Endodermal cell (in vitro differentiated cells): ENCODE measurements at regions not wholly inside any gene's neighbourhood (a gene's known extent, or its start where the extent isn't known, plus 50 kb on each side); places are given as distances from the start of the nearest gene placed in this dataset.
A peak's percentile ranks its signal among the peaks of the same experiment; 100 is the strongest.
"Not testable (repeated sequence)": the region's sequence is repeated elsewhere in the genome, so short reads cannot be mapped to it uniquely, and the experiment has no call there.

ENCODE experiments used
- DNase-seq: peaks from one replicate; pipeline ENCODE4 v3.0.0-alpha.2; 2017
- H3K27ac ChIP-seq: 2 replicates; pipeline ENCODE4 v1.5.1; 2013; ENCODE audit warnings: mild to moderate bottlenecking, low read depth, low read length, moderate library complexity
- H3K27me3 ChIP-seq: 2 replicates; pipeline ENCODE4 v1.6.1; 2013; ENCODE audit warnings: mild to moderate bottlenecking, low read length, moderate library complexity; ENCODE audit not compliant: insufficient read depth, control insufficient read depth, poor library complexity, severe bottlenecking
- H3K36me3 ChIP-seq: 2 replicates; pipeline ENCODE4 v1.7.0; 2013; ENCODE audit warnings: mild to moderate bottlenecking, low read length, moderate library complexity; ENCODE audit not compliant: control insufficient read depth, insufficient read depth
- H3K4me1 ChIP-seq: one replicate; pipeline ENCODE4 v1.7.0; 2013; ENCODE audit warnings: low read length; ENCODE audit not compliant: control insufficient read depth, insufficient read depth
- H3K4me3 ChIP-seq: 2 replicates; pipeline ENCODE4 v1.5.1; 2013; ENCODE audit warnings: mild to moderate bottlenecking, low read length, moderate library complexity
- H3K9ac ChIP-seq: 2 replicates; pipeline ENCODE4 v1.6.1; 2013; ENCODE audit warnings: mild to moderate bottlenecking, low read length, moderate library complexity; ENCODE audit not compliant: poor library complexity, severe bottlenecking; ENCODE audit errors: extremely low read depth
- H3K9me3 ChIP-seq: 2 replicates; pipeline ENCODE4 v1.6.1; 2013; ENCODE audit warnings: mild to moderate bottlenecking, low read length, moderate library complexity; ENCODE audit not compliant: control insufficient read depth
- H3K27ac Mint-ChIP-seq: 2 replicates; pipeline ENCODE4 v1.8.0; 2020; ENCODE audit warnings: mixed read lengths
- H3K27me3 Mint-ChIP-seq: 2 replicates; pipeline ENCODE4 v1.8.0; 2021; ENCODE audit warnings: mild to moderate bottlenecking, mixed read lengths; ENCODE audit not compliant: insufficient read depth
- H3K36me3 Mint-ChIP-seq: 2 replicates; pipeline ENCODE4 v1.8.0; 2020; ENCODE audit warnings: low read depth, mixed read lengths
- H3K4me1 Mint-ChIP-seq: 2 replicates; pipeline ENCODE4 v1.8.0; 2020; ENCODE audit warnings: mixed read lengths
- H3K4me3 Mint-ChIP-seq: 2 replicates; pipeline ENCODE4 v1.8.0; 2020; ENCODE audit warnings: mild to moderate bottlenecking, moderate library complexity, mixed read lengths
- H3K9me3 Mint-ChIP-seq: 2 replicates; pipeline ENCODE4 v1.8.0; 2020; ENCODE audit warnings: mild to moderate bottlenecking, mixed read lengths
- CTCF ChIP-seq: fragments of 200-600 bp; sonication (generic); conservative IDR thresholded peaks from 2 replicates; pipeline ENCODE4 v1.5.0; 2021; ENCODE audit warnings: antibody characterized with exemption, mild to moderate bottlenecking
- WGBS, 2 experiments: methylation state at CpG; one replicate each; pipeline versions ENCODE4 v1.1.5 to v1.1.7; 2013; ENCODE audit warnings: missing lambda C conversion rate in 2 of 2, mixed read lengths in 1 of 2; ENCODE audit not compliant: insufficient coverage in 1 of 2, insufficient read length in 1 of 2; 5-methylcytosine and 5-hydroxymethylcytosine counted together

- peak; percentile 28 for DNase-seq
- no peak overlapping the region for H3K4me3 ChIP-seq
- Mint-ChIP-seq H3K4me1 (no peaks in the 10 kb centered on the region), H3K27me3 (no peaks in the 10 kb centered on the region), H3K4me3 (no peak overlapping the region), H3K9me3 (no peaks in the 10 kb centered on the region), H3K36me3 (no peaks in the 10 kb centered on the region), H3K27ac (no peak overlapping the region)
- H3K27me3 ChIP-seq, result no peaks in the 10 kb centered on the region
- no peaks in the 10 kb centered on the region for H3K9me3 ChIP-seq
- TF ChIP-seq CTCF, result no peak
- H3K9ac ChIP-seq, result no peak overlapping the region
- no peak overlapping the region for H3K27ac ChIP-seq
- H3K36me3 ChIP-seq, result no peaks in the 10 kb centered on the region
- WGBS, 2 experiments, result 90 to 96% methylated on average over 4 of the region's 4 CpGs
- no peaks in the 10 kb centered on the region for H3K4me1 ChIP-seq
Measured at GRCh38 chr16:22648141-22648540, 137.4 kb downstream of the NPIPB5 start.

- Mint-ChIP-seq H3K36me3 (no peaks in the 10 kb centered on the region), H3K27me3 (no peaks in the 10 kb centered on the region), H3K9me3 (no peaks in the 10 kb centered on the region), H3K4me3 (no peak overlapping the region), H3K27ac (no peak overlapping the region), H3K4me1 (no peaks in the 10 kb centered on the region)
- 93 to 98% methylated on average over 4 of the region's 4 CpGs for WGBS, 2 experiments
- Histone ChIP-seq H3K4me1 (no peaks in the 10 kb centered on the region), H3K27me3 (no peaks in the 10 kb centered on the region), H3K4me3 (no peak overlapping the region), H3K9ac (no peak overlapping the region), H3K9me3 (no peaks in the 10 kb centered on the region), H3K27ac (no peak overlapping the region), H3K36me3 (no peaks in the 10 kb centered on the region)
- DNase-seq, result peak; percentile 27
- no peak for TF ChIP-seq CTCF
Measured at GRCh38 chr16:22648941-22649340, 138.2 kb downstream of the NPIPB5 start.

- not testable (repeated sequence) for H3K27me3 ChIP-seq, H3K4me3 Mint-ChIP-seq, H3K27ac ChIP-seq, H3K4me1 ChIP-seq, H3K36me3 ChIP-seq, H3K4me3 ChIP-seq, H3K27ac Mint-ChIP-seq, H3K4me1 Mint-ChIP-seq, H3K27me3 Mint-ChIP-seq, H3K36me3 Mint-ChIP-seq, H3K9me3 ChIP-seq, H3K9ac ChIP-seq, H3K9me3 Mint-ChIP-seq
- WGBS, 2 experiments, result 97 to 100% methylated on average over 1 to 5 of the region's 6 CpGs
- peak; percentile 4 for DNase-seq
Measured at GRCh38 chr16:22651111-22651817, 140.6 kb downstream of the NPIPB5 start.

GRCh38 chr16:22652463-22652845 lies 141.8 kb downstream of the NPIPB5 start:
- H3K36me3 ChIP-seq, result no peaks in the 10 kb centered on the region
- H3K9me3 ChIP-seq, result no peaks in the 10 kb centered on the region
- no peaks in the 10 kb centered on the region for H3K27me3 ChIP-seq
- 86 to 92% methylated on average over 2 of the region's 2 CpGs for WGBS, 2 experiments
- H3K4me1 ChIP-seq, result no peaks in the 10 kb centered on the region
- H3K36me3 Mint-ChIP-seq, result no peaks in the 10 kb centered on the region
- H3K9me3 Mint-ChIP-seq, result peaks cover 5% of the 10 kb centered on the region
- peak; percentile 15 for DNase-seq
- no peak overlapping the region for H3K9ac ChIP-seq
- H3K27ac ChIP-seq, result no peak overlapping the region
- no peak overlapping the region for H3K27ac Mint-ChIP-seq
- H3K4me1 Mint-ChIP-seq, result no peaks in the 10 kb centered on the region
- H3K4me3 ChIP-seq, result no peak overlapping the region
- TF ChIP-seq CTCF, result no peak
- H3K27me3 Mint-ChIP-seq, result no peaks in the 10 kb centered on the region
- H3K4me3 Mint-ChIP-seq, result no peak overlapping the region
